ENCODE measurements at regions not wholly inside any gene's neighbourhood (a gene's known extent, or its start where the extent isn't known, plus 50 kb on each side); places are given as distances from the start of the nearest gene placed in this dataset.

- no peak for DNase-seq
Observed at GRCh38 chr3:152959307-152959706, 124.4 kb downstream of the P2RY1 start.

- no peak for DNase-seq
Observed at GRCh38 chr3:152960684-152961083, 125.8 kb downstream of the P2RY1 start.

- peak; percentile 14 for DNase-seq
Observed at GRCh38 chr3:152961323-152961722, 126.4 kb downstream of the P2RY1 start.

GRCh38 chr3:152964911-152965609, 130.1 kb downstream of the P2RY1 start:
- DNase-seq: no peak

- DNase-seq: no peak
Observed at GRCh38 chr3:152968388-152969024, 133.6 kb downstream of the P2RY1 start.

- peak; percentile 17 for DNase-seq
Observed at GRCh38 chr3:152969557-152970300, 134.8 kb downstream of the P2RY1 start.

GRCh38 chr3:152970851-152971250, 135.9 kb downstream of the P2RY1 start:
- no peak for DNase-seq

GRCh38 chr3:152971880-152972279, 136.9 kb downstream of the P2RY1 start:
- DNase-seq: no peak

- no peak for DNase-seq
Observed at GRCh38 chr3:152973575-152973974, 138.6 kb downstream of the P2RY1 start.

GRCh38 chr3:152976239-152976638, 141.3 kb downstream of the P2RY1 start:
- no peak for DNase-seq

- no peak for DNase-seq
Observed at GRCh38 chr3:152977366-152977765, 142.4 kb downstream of the P2RY1 start.

GRCh38 chr3:152978152-152978551, 143.2 kb downstream of the P2RY1 start:
- DNase-seq: no peak

- DNase-seq: no peak
Observed at GRCh38 chr3:152997526-152997925, 162.6 kb downstream of the P2RY1 start.

- DNase-seq: no peak
Observed at GRCh38 chr3:152998591-152998990, 163.4 kb upstream of the RAP2B start.

GRCh38 chr3:153000325-153000724, 161.7 kb upstream of the RAP2B start:
- DNase-seq: no peak

GRCh38 chr3:153001210-153002078, 160.6 kb upstream of the RAP2B start:
- no peak for DNase-seq

GRCh38 chr3:153003441-153003840, 158.6 kb upstream of the RAP2B start:
- no peak for DNase-seq

- DNase-seq: no peak
Observed at GRCh38 chr3:153003862-153004261, 158.2 kb upstream of the RAP2B start.

GRCh38 chr3:153008226-153008625, 153.8 kb upstream of the RAP2B start:
- DNase-seq: peak; percentile 23

GRCh38 chr3:153023896-153024295, 138.1 kb upstream of the RAP2B start:
- no peak for DNase-seq

- DNase-seq: peak; percentile 49
Observed at GRCh38 chr3:153026026-153026425, 136.0 kb upstream of the RAP2B start.

- DNase-seq: no peak
Observed at GRCh38 chr3:153028381-153028780, 133.6 kb upstream of the RAP2B start.

- DNase-seq: peak; percentile 87
Observed at GRCh38 chr3:153029350-153029749, 132.7 kb upstream of the RAP2B start.

Measured in fibroblast of skin of scalp (primary cell).